Neuronal stem cell (in vitro differentiated cells): ENCODE measurements at regions not wholly inside any gene's neighbourhood (a gene's known extent, or its start where the extent isn't known, plus 50 kb on each side); places are given as distances from the start of the nearest gene placed in this dataset.
"Not testable (repeated sequence)": the region's sequence is repeated elsewhere in the genome, so short reads cannot be mapped to it uniquely, and the experiment has no call there.

Source experiments
- DNase-seq: peaks from one replicate; pipeline ENCODE4 v3.0.0-alpha.2; 2013; ENCODE audit warnings: low spot score
- H2AFZ ChIP-seq: one replicate; pipeline ENCODE4 v1.6.1; 2013; ENCODE audit warnings: mild to moderate bottlenecking, low read length, inconsistent platforms
- H2AK5ac ChIP-seq: 2 replicates; pipeline ENCODE4 v1.6.1; 2013; ENCODE audit warnings: low read depth, mild to moderate bottlenecking, inconsistent platforms, low read length, moderate library complexity, mixed read lengths
- H2BK120ac ChIP-seq: 2 replicates; pipeline ENCODE4 v1.6.1; 2013; ENCODE audit warnings: low read depth, mild to moderate bottlenecking, inconsistent platforms, low read length, moderate library complexity, mixed read lengths
- H2BK12ac ChIP-seq: one replicate; pipeline ENCODE4 v1.6.1; 2013; ENCODE audit warnings: low read length, inconsistent platforms
- H2BK15ac ChIP-seq: 2 replicates; pipeline ENCODE4 v1.6.1; 2013; ENCODE audit warnings: mild to moderate bottlenecking, low read length, inconsistent platforms, mixed read lengths
- H2BK5ac ChIP-seq: one replicate; pipeline ENCODE4 v1.6.1; 2013; ENCODE audit warnings: inconsistent platforms, mild to moderate bottlenecking, low read length, moderate library complexity
- H3K14ac ChIP-seq: one replicate; pipeline ENCODE4 v1.6.1; 2013; ENCODE audit warnings: low read length, inconsistent platforms
- H3K18ac ChIP-seq: 2 replicates; pipeline ENCODE4 v1.6.1; 2013; ENCODE audit warnings: low read length, inconsistent platforms
- H3K23ac ChIP-seq: 2 replicates; pipeline ENCODE4 v1.6.1; 2013; ENCODE audit warnings: low read depth, mild to moderate bottlenecking, mixed read lengths, low read length, inconsistent platforms; ENCODE audit not compliant: poor library complexity
- H3K27ac ChIP-seq: replicated peaks from 3 replicates; pipeline ENCODE4 v1.5.1; 2013; ENCODE audit warnings: low read length, inconsistent platforms
- H3K27me3 ChIP-seq, 3 experiments: 2 replicates each; pipeline ENCODE4 v1.6.1; 2013; ENCODE audit warnings: low read length in 3 of 3, mild to moderate bottlenecking in 2 of 3, inconsistent platforms in 1 of 3, low read depth in 1 of 3, mixed read lengths in 1 of 3, moderate library complexity in 1 of 3; ENCODE audit not compliant: control insufficient read depth in 3 of 3, insufficient read depth in 3 of 3
- H3K36me3 ChIP-seq, 2 donors: replicated peaks in 1 of 2; 2 replicates each; pipeline ENCODE4 v1.6.1; 2013; ENCODE audit warnings: low read length in 2 of 2; ENCODE audit not compliant: control insufficient read depth in 2 of 2, insufficient read depth in 2 of 2
- H3K4ac ChIP-seq: 2 replicates; pipeline ENCODE4 v1.6.1; 2013; ENCODE audit warnings: inconsistent platforms, mild to moderate bottlenecking, low read length, moderate library complexity
- H3K4me1 ChIP-seq, 2 donors: 1 replicate in 1 of 2; 2 replicates in 1 of 2; pipeline ENCODE4 v1.6.1; 2013; ENCODE audit warnings: low read length in 2 of 2, low read depth in 1 of 2; ENCODE audit not compliant: control insufficient read depth in 2 of 2, insufficient read depth in 1 of 2
- H3K4me2 ChIP-seq: one replicate; pipeline ENCODE4 v1.6.1; 2013; ENCODE audit warnings: mild to moderate bottlenecking, low read length, inconsistent platforms; ENCODE audit not compliant: insufficient read depth, poor library complexity, severe bottlenecking
- H3K4me3 ChIP-seq, 2 donors: 2 replicates each; pipeline ENCODE4 v1.5.1; 2013; ENCODE audit warnings: low read length in 2 of 2, mild to moderate bottlenecking in 2 of 2, inconsistent platforms in 1 of 2, moderate library complexity in 1 of 2
- H3K79me1 ChIP-seq: one replicate; pipeline ENCODE4 v1.6.1; 2013; ENCODE audit warnings: low read depth, mild to moderate bottlenecking, inconsistent platforms, low read length, moderate library complexity
- H3K9ac ChIP-seq: one replicate; pipeline ENCODE4 v1.6.1; 2013; ENCODE audit warnings: mild to moderate bottlenecking, low read depth, low read length, inconsistent platforms; ENCODE audit not compliant: poor library complexity
- H3K9me3 ChIP-seq, 2 donors: replicated peaks in 1 of 2; 2 replicates each; pipeline versions ENCODE3 to v1.6.1; 2013; ENCODE audit warnings: low read length in 2 of 2, mild to moderate bottlenecking in 2 of 2, inconsistent platforms in 1 of 2, low read depth in 1 of 2, mixed read lengths in 1 of 2, moderate library complexity in 1 of 2; ENCODE audit not compliant: control insufficient read depth in 2 of 2, insufficient read depth in 1 of 2
- H4K8ac ChIP-seq: one replicate; pipeline ENCODE4 v1.6.1; 2013; ENCODE audit warnings: low read depth, mild to moderate bottlenecking, inconsistent platforms, low read length, moderate library complexity
- H4K91ac ChIP-seq: one replicate; pipeline ENCODE4 v1.6.1; 2013; ENCODE audit warnings: low read length, low read depth, mild to moderate bottlenecking, inconsistent platforms; ENCODE audit not compliant: poor library complexity
- WGBS, 2 donors: extraction: QIAGEN DNeasy Blood & Tissue Kit; methylation state at CpG; one replicate each; pipeline ENCODE4 v1.1.7; 2013; ENCODE audit warnings: missing lambda C conversion rate in 2 of 2, mixed read lengths in 1 of 2; ENCODE audit not compliant: insufficient read length in 2 of 2, insufficient replicate concordance in 1 of 2; ENCODE audit errors: extremely low coverage in 2 of 2; 5-methylcytosine and 5-hydroxymethylcytosine counted together

- Histone ChIP-seq H4K8ac (no peak overlapping the region), H3K36me3 (no peaks in the 10 kb centered on the region), H3K4ac (no peak overlapping the region), H3K9ac (no peak overlapping the region), H2BK5ac (no peak overlapping the region), H4K91ac (no peak overlapping the region), H3K23ac (no peak overlapping the region), H3K79me1 (no peaks in the 10 kb centered on the region), H2BK12ac (no peak overlapping the region), H3K27ac (no peak overlapping the region), H3K4me2 (no peak overlapping the region), H3K4me3 (no peak overlapping the region), H2BK120ac (no peak overlapping the region), H3K18ac (no peak overlapping the region), H3K9me3 (peaks cover 0 to 1% of the 10 kb centered on the region in 2 donors), H3K27me3 (no peaks in the 10 kb centered on the region), H2AK5ac (no peak overlapping the region), H2BK15ac (no peak overlapping the region), H3K4me1 (no peaks in the 10 kb centered on the region), H3K14ac (no peak overlapping the region), H2AFZ (no peak overlapping the region)
- DNase-seq: no peak
- no CpG with 5 or more reads among the region's 9 CpGs for WGBS, 2 donors
Observed at GRCh38 chr3:156052115-156052514, 68.3 kb upstream of the KCNAB1 start.

GRCh38 chr3:156059950-156060501, 60.4 kb upstream of the KCNAB1 start:
- Histone ChIP-seq H3K14ac (no peak overlapping the region), H3K79me1 (no peaks in the 10 kb centered on the region), H4K91ac (no peak overlapping the region), H3K18ac (no peak overlapping the region), H2AK5ac (no peak overlapping the region), H3K4ac (no peak overlapping the region), H4K8ac (no peak overlapping the region), H3K4me1 (no peaks in the 10 kb centered on the region), H2BK12ac (no peak overlapping the region), H3K27me3 (no peaks in the 10 kb centered on the region), H2BK5ac (no peak overlapping the region), H3K4me2 (no peak overlapping the region), H2BK15ac (no peak overlapping the region), H3K27ac (no peak overlapping the region), H3K36me3 (no peaks in the 10 kb centered on the region), H3K9me3 (peaks cover 0 to 1% of the 10 kb centered on the region in 2 donors), H3K9ac (no peak overlapping the region), H3K23ac (no peak overlapping the region), H2AFZ (peak overlapping the region; percentile 15), H3K4me3 (no peak overlapping the region), H2BK120ac (no peak overlapping the region)
- WGBS, 2 donors: no CpG with 5 or more reads among the region's 2 CpGs
- no peak for DNase-seq

- not testable (repeated sequence) for H2AK5ac ChIP-seq, H3K9me3 ChIP-seq
Observed at GRCh38 chr3:156068151-156068550, 52.2 kb upstream of the KCNAB1 start.

GRCh38 chr3:156070028-156070427, 50.4 kb upstream of the KCNAB1 start:
- no peak overlapping the region for H4K8ac ChIP-seq
- DNase-seq: no peak
- H2AFZ ChIP-seq: no peak overlapping the region
- no peak overlapping the region for H3K23ac ChIP-seq
- H3K14ac ChIP-seq: no peak overlapping the region
- H3K4me2 ChIP-seq: no peak overlapping the region
- H4K91ac ChIP-seq: no peak overlapping the region
- no peak overlapping the region for H2BK12ac ChIP-seq
- no peaks in the 10 kb centered on the region for H3K27me3 ChIP-seq
- H3K9ac ChIP-seq: no peak overlapping the region
- no peak overlapping the region for H3K18ac ChIP-seq
- no peak overlapping the region for H3K4ac ChIP-seq
- WGBS, 2 donors: no CpG with 5 or more reads among the region's 2 CpGs
- H3K4me1 ChIP-seq: peaks cover 0 to 1% of the 10 kb centered on the region in 2 donors
- H3K36me3 ChIP-seq: no peaks in the 10 kb centered on the region
- H2BK15ac ChIP-seq: no peak overlapping the region
- H2BK5ac ChIP-seq: no peak overlapping the region
- no peak overlapping the region for H3K4me3 ChIP-seq
- no peaks in the 10 kb centered on the region for H3K79me1 ChIP-seq
- no peak overlapping the region for H2BK120ac ChIP-seq
- H2AK5ac ChIP-seq: no peak overlapping the region
- no peak overlapping the region for H3K27ac ChIP-seq
- H3K9me3 ChIP-seq: no peaks in the 10 kb centered on the region

More at GRCh38 chr3:156068151-156068550, 52.2 kb upstream of the KCNAB1 start:
- H3K4me1 ChIP-seq, H3K14ac ChIP-seq, H3K18ac ChIP-seq, H3K4me2 ChIP-seq, H2AFZ ChIP-seq, H4K91ac ChIP-seq, H3K4me3 ChIP-seq, H2BK12ac ChIP-seq, H2BK5ac ChIP-seq, H4K8ac ChIP-seq, H3K27me3 ChIP-seq, H3K23ac ChIP-seq, DNase-seq, H3K27ac ChIP-seq, H3K9ac ChIP-seq, H3K4ac ChIP-seq, H3K79me1 ChIP-seq, H2BK15ac ChIP-seq, H3K36me3 ChIP-seq, H2BK120ac ChIP-seq: not testable (repeated sequence)
- no CpG with 5 or more reads among the region's 3 CpGs for WGBS, 2 donors
